ENCODE measurements at regions not wholly inside any gene's neighbourhood (a gene's known extent, or its start where the extent isn't known, plus 50 kb on each side); places are given as distances from the start of the nearest gene placed in this dataset.

GRCh38 chr3:18061737-18062656 lies 319.6 kb upstream of the TBC1D5 start:
- TF ChIP-seq, protein P1, sequence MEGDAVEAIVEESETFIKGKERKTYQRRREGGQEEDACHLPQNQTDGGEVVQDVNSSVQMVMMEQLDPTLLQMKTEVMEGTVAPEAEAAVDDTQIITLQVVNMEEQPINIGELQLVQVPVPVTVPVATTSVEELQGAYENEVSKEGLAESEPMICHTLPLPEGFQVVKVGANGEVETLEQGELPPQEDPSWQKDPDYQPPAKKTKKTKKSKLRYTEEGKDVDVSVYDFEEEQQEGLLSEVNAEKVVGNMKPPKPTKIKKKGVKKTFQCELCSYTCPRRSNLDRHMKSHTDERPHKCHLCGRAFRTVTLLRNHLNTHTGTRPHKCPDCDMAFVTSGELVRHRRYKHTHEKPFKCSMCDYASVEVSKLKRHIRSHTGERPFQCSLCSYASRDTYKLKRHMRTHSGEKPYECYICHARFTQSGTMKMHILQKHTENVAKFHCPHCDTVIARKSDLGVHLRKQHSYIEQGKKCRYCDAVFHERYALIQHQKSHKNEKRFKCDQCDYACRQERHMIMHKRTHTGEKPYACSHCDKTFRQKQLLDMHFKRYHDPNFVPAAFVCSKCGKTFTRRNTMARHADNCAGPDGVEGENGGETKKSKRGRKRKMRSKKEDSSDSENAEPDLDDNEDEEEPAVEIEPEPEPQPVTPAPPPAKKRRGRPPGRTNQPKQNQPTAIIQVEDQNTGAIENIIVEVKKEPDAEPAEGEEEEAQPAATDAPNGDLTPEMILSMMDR (IDR thresholded peaks at IDR 0.05), result no peak
- TF ChIP-seq POLR2AphosphoS5 (IDR thresholded peaks at IDR 0.05), result no peak
- TF ChIP-seq EP300 (IDR thresholded peaks at IDR 0.05), result no peak

All from suprapubic skin (tissue), 4 donors.